ENCODE measurements at regions not wholly inside any gene's neighbourhood (a gene's known extent, or its start where the extent isn't known, plus 50 kb on each side); places are given as distances from the start of the nearest gene placed in this dataset.

GRCh38 chr13:67772807-67773453, 542.8 kb upstream of the PCDH9 start:
- ATAC-seq, result no peak
- CTCF ChIA-PET, result no interaction called here
- Mint-ChIP-seq H3K27ac (no peak overlapping the region), H3K36me3 (ENCODE audit: low read depth) (no peaks in the 10 kb centered on the region), H3K4me3 (no peak overlapping the region), H3K27me3 (no peaks in the 10 kb centered on the region), H3K4me1 (ENCODE audit: low read depth) (no peaks in the 10 kb centered on the region), H3K9me3 (peaks cover 8% of the 10 kb centered on the region)
- TF ChIP-seq CTCF (IDR thresholded peaks at IDR 0.05), result no peak
- POLR2A ChIA-PET, result no interaction called here
- no peak for DNase-seq
- intact Hi-C loops (cut with micrococcal nuclease), result no loop called here

DNA sequence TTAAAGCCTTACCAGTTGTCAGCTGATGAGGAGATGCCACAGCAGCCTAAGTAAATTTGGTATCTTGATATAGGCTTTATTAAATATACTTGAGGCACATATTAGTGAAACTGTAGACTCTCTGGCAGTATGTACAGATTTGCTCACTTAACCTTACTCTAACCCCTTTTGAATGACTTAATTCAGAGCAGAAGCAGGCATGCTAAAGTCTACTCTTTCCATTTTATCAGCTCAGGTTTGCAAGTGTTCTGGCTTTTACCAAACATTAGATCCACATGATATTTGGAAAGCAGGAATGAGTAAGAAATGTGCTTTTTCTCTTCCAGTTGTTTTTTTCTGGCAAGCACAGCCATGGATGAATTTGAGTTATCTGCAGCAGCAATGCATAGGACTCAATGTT, 541.0 kb upstream of the PCDH9 start:
- Mint-ChIP-seq H3K27me3 (no peaks in the 10 kb centered on the region), H3K4me3 (no peak overlapping the region), H3K36me3 (ENCODE audit: low read depth) (no peaks in the 10 kb centered on the region), H3K27ac (no peak overlapping the region), H3K9me3 (peaks cover 9% of the 10 kb centered on the region), H3K4me1 (ENCODE audit: low read depth) (no peaks in the 10 kb centered on the region)
- DNase-seq, result no peak
- CTCF ChIA-PET, result no interaction called here
- no peak for TF ChIP-seq CTCF (IDR thresholded peaks at IDR 0.05)
- POLR2A ChIA-PET, result no interaction called here
- intact Hi-C loops (cut with micrococcal nuclease), result no loop called here
- ATAC-seq, result no peak

DNA sequence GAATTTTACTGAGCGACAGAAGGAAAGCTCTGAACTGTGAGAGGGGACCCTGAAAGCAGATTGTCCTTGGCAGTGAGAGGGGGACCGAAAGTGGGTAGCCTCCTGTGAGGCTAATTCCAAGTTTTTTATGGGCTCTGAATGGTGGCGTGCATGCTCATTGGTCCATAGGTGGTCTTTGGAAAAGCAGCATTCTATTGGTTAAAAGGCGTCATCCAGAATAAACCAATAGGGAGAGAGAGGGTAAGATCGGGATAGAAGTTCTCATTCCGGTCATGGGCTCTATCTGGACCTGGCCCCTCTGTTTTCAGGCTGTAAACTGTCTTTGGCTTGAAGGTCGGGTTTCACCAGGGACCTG, 539.8 kb upstream of the PCDH9 start:
- ATAC-seq (no peak), DNase-seq (no peak)
- Mint-ChIP-seq H3K27ac (no peak overlapping the region), H3K4me3 (no peak overlapping the region), H3K36me3 (ENCODE audit: low read depth) (no peaks in the 10 kb centered on the region), H3K4me1 (ENCODE audit: low read depth) (no peaks in the 10 kb centered on the region), H3K27me3 (no peaks in the 10 kb centered on the region), H3K9me3 (peaks cover 8% of the 10 kb centered on the region)
- CTCF ChIA-PET, result no interaction called here
- intact Hi-C loops (cut with micrococcal nuclease), result no loop called here
- no peak for TF ChIP-seq CTCF (IDR thresholded peaks at IDR 0.05)
- POLR2A ChIA-PET, result no interaction called here

- POLR2A ChIA-PET, result no interaction called here
- intact Hi-C loops (cut with micrococcal nuclease), result no loop called here
- CTCF ChIA-PET, result no interaction called here
- H3K4me1 Mint-ChIP-seq (ENCODE audit: low read depth), result no peaks in the 10 kb centered on the region
- H3K9me3 Mint-ChIP-seq, result peaks cover 8% of the 10 kb centered on the region
- ATAC-seq (no peak), DNase-seq (no peak)
- no peak overlapping the region for H3K4me3 Mint-ChIP-seq
- TF ChIP-seq CTCF (IDR thresholded peaks at IDR 0.05), result no peak
- H3K36me3 Mint-ChIP-seq (ENCODE audit: low read depth), result no peaks in the 10 kb centered on the region
- H3K27me3 Mint-ChIP-seq, result no peaks in the 10 kb centered on the region
- no peak overlapping the region for H3K27ac Mint-ChIP-seq
Measured at GRCh38 chr13:67769063-67769986, 539.2 kb upstream of the PCDH9 start.

DNA sequence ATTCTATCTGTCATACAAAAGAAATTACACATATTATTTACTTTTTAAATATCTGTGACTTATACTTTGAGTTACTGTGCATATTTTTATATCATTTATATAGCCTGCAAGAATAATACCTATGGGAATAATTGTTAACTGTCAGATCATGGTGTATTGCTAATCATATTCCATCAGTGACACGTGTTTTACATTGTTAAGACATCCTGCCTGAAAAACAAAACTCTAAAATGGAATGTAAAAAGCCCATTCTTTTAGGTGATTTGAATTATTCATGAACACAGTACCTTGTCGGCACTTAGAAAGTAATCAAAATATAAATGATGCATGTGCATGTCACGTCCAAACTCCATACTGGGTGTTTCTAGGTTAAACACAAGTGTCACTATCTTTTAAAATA, 533.8 kb upstream of the PCDH9 start:
- intact Hi-C loops (cut with micrococcal nuclease), result no loop called here
- H3K27ac Mint-ChIP-seq, result no peak overlapping the region
- no peak for TF ChIP-seq CTCF (IDR thresholded peaks at IDR 0.05)
- no peaks in the 10 kb centered on the region for H3K4me1 Mint-ChIP-seq (ENCODE audit: low read depth)
- H3K27me3 Mint-ChIP-seq, result no peaks in the 10 kb centered on the region
- H3K9me3 Mint-ChIP-seq, result peaks cover 6% of the 10 kb centered on the region
- ChIA-PET CTCF (no interaction called here), POLR2A (no interaction called here)
- H3K36me3 Mint-ChIP-seq (ENCODE audit: low read depth), result no peaks in the 10 kb centered on the region
- no peak for DNase-seq
- no peak overlapping the region for H3K4me3 Mint-ChIP-seq
- ATAC-seq, result no peak

All from activated CD8-positive, alpha-beta T cell treated with anti-CD3 and anti-CD28 coated beads for 36 hours (primary cell).